GM18517 (cell line): ENCODE measurements at regions not wholly inside any gene's neighbourhood (a gene's known extent, or its start where the extent isn't known, plus 50 kb on each side); places are given as distances from the start of the nearest gene placed in this dataset.

Experiments used
- ATAC-seq: cut with Tn5 transposase; IDR thresholded peaks from one replicate; pipeline ENCODE4 v1.9.1; 2021; ENCODE audit warnings: mild to moderate bottlenecking, moderate library complexity; ENCODE audit not compliant: unreplicated experiment

DNA sequence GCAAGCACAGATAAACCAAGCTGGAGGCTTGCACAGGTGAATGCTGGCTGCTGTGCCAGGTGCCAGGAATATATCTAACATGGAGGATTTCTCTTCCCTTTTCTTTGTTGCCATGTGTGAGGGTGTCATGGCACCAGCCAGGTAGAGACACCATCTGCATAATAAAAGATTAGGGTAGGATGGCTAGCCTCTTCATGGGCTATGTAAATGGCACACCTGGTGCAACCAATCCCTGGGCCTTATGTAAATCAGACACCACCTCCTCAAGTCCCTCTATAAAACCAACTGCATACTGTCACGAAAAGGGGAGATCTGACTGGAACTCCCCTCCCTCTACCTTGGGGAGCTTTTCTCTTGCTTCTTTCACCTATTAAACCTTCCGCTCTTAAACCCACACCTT, 322.5 kb upstream of the POM121L12 start:
- ATAC-seq, result no peak

- no peak for ATAC-seq
Measured at GRCh38 chr7:52711951-52712350, 323.5 kb upstream of the POM121L12 start.

DNA sequence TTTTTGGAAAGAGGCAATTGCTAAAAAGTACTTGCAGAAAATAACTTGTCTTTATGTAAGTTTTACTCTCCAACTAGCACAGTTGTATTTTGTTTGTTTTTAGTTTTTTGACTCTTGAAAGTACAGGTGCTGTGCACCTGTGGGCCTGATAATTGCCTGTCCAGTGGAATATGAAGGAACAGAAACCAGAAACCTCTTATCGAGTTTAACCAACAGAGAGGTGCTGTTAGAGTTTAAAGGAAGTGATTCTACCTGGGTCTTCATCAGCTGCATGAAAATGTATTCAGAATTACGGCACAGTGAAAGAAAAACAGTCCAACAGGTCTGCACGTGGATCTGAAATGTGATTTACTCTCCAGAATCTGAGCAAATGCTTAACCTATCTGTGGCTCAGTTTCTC, 326.6 kb upstream of the POM121L12 start:
- no peak for ATAC-seq

GRCh38 chr7:52705768-52706167, 329.7 kb upstream of the POM121L12 start:
- ATAC-seq, result no peak

DNA sequence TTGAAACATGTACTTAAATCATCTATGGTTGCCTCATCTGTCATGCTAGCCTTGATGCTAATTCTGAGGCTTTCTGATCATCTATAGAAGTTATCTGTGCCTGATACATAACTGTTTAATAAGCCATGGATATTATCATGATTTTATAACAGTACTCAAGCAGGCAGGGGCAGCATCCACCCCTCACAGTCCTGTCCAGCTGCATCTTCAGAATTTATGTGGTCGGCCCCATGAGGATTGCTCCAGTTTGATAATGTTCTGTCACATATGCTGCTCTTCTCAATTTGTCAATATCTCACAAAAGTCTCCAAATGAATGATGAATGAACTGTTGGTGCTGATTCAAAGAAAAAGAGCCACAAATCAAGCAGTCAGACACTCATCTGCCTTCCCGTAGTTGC, 335.1 kb upstream of the POM121L12 start:
- ATAC-seq, result no peak

GRCh38 chr7:52695973-52696595, 339.3 kb upstream of the POM121L12 start:
- ATAC-seq, result no peak

DNA sequence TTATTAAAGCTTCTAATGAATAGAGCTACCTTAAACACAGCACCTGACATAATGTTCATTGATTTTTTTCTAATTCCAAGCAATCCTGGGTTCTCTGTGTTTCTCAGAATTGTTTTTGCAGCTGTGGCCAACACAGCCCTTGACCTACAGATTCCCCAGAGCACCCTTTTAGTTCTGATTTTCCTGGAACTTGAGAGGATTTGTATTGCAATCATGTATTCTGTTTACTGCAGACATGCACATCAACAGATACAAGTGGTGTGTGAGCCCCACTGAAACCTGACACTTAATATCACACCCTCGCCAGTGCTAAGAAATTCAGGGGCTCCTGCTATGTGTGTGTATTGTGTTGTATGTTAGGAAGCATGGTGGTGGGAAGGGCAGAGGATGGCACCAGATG, 344.2 kb upstream of the POM121L12 start:
- ATAC-seq, result no peak

DNA sequence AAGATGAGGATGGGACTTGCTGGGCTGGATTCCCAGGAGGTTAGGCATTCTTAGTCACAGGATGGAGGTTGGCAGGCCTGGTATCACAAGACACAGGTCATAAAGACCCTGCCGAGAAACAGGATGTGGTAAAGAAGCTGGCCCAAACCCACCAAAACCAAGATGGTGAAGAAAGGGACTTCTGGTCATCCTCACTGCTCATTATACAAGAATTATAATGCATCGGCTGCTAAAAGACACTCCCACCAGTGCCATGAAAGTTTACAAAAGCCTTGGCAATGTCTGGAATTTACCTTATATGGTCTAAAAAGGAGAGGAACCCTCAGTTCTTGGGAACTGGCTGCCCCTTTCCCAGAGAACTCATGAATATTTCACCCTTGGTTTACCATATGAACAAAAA, 345.5 kb upstream of the POM121L12 start:
- no peak for ATAC-seq

DNA sequence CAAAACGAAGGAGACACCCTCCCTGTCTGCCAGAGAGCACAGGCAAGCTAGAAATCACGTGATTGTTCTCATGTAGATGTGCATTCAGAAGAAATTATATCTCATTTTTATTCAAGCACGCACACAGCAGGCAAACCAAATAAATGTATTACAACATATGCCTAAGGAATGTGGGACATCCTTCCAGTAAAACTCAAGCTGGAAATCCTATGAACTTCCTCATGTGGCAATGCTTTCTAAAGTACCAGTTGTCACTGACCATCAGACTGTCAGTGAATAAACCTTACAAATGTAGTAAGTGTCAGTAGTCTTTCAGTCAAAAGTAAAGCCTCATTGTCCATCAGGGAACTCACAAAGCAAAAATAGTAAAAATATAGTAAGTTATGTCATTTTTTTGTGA, 350.1 kb upstream of the POM121L12 start:
- no peak for ATAC-seq

- no peak for ATAC-seq
Measured at GRCh38 chr7:52684388-52684787, 351.0 kb upstream of the POM121L12 start.

- no peak for ATAC-seq
Measured at GRCh38 chr7:52682993-52683392, 352.4 kb upstream of the POM121L12 start.

DNA sequence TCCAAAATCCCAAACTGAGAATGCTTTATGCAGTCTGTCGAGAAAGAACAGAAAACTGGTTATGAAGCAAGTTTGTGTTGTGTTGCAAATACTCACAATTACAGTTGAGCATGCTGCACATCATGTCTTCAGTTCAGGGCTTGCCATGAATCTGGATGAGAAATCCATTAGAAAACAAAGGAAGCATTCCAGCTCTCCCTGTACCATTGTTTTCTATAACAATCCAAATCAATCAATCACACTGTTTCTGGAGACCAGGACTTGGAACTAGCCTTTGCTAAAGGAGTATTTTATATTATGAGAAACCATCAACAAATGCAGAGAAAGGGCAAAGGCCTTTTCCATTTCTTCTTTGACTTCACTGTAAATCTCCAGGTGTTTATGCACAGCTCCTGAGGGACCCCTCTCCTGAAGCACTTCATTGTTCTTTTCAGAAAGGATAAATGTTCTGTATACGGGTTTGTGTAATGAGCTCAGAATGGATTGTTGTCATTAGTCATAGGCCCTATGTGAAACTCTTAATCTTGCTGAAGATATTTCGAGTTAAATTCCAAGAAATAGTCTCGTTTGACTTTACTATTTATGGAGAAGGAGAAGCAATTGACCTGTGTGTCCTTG, 364.7 kb upstream of the POM121L12 start:
- no peak for ATAC-seq

- no peak for ATAC-seq
Measured at GRCh38 chr7:52669031-52669430, 366.4 kb upstream of the POM121L12 start.

DNA sequence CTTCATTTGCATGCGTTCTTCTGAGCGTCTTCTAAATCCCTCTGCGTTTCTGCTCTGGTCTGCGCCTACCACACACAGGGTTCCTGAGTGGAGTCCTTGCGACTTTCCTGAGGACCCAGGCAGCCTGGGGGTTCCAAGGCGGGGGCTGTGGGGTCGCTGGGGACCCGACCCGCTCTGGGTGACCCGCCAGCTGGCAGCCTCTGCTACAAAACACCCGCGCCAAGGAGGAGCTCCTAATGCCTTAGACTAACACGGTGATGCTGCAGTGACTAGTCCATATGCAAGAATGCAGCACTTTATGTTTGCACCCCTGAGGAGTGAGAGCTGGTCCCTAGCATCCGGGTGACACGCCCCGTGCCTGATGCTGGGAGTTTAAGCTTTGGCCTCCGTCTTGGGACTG, 367.0 kb upstream of the POM121L12 start:
- ATAC-seq, result no peak

GRCh38 chr7:52659178-52659577, 376.3 kb upstream of the POM121L12 start:
- no peak for ATAC-seq

DNA sequence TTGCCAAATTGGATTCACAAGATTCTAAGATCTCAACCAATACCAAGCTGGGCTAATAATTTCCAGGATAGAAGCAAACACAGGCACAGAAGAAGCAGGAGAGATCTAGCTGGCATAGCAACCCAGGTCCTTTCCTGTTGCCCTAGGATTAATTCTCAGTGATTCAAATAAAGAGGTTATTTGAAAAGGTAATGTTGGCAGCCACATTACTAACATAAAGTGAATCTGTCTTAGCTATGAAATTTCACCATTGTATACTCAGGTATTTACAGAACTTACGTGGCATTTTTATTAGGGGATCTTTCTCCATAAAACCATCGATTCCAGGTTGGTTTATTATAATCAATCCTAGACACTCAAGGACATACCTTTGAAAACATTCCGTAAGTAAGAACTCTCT, 379.3 kb upstream of the POM121L12 start:
- ATAC-seq, result no peak

- no peak for ATAC-seq
Measured at GRCh38 chr7:52652621-52653020, 382.8 kb upstream of the POM121L12 start.

DNA sequence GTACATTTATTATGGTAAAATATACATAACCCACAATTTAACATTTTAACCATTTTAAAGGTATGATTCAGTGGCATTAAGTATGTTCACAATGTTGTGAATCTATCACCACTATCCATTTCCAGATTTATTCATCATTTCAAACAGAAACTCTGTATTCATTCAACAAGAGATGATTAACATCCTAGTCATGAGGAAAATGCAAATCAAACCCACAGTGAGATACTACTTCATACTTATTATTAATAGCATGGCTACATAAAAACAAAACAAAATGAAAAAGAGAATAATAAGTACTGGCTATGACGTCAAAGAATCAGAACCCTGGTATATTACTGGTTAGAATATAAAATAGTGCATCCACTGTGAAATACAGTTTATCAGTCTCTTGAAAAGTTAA, 386.6 kb upstream of the POM121L12 start:
- ATAC-seq, result no peak

DNA sequence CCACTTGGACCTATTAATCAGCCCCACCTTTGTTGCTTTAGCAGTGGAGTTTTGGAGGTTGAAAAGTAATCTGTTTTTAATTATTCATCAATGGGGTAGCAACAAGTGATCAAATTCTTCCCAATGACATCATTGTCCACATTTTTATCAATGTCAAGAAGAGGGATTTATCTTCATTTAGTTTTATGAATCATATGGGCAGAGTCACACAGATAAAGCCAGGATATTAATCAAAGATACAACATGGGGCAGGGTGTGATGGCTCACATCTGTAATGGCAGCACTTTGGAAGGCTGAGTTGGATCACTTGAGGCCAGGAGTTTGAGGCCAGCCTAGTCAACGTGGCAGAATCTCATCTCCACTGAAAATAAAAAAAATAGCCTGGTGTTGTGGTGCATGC, 388.4 kb upstream of the POM121L12 start:
- ATAC-seq, result no peak

DNA sequence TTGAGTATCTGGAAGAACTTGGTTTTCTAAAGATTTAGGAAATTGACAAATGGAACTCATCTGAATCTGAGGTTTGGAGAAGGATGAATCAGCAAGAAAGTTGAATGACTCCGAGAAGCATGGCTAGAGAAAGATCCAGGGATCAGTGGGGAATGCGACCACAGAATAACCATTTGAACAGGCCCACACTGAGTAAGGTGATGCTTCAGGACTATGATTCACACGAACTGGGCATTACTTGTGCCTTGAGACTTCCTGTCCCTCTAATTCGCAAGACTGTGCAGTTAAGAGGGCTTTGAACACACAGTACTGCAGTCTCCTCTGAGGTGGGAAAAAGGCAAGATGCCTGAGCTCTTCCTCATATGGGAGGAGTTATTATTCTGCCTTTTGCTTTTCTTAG, 395.5 kb upstream of the POM121L12 start:
- ATAC-seq, result no peak

DNA sequence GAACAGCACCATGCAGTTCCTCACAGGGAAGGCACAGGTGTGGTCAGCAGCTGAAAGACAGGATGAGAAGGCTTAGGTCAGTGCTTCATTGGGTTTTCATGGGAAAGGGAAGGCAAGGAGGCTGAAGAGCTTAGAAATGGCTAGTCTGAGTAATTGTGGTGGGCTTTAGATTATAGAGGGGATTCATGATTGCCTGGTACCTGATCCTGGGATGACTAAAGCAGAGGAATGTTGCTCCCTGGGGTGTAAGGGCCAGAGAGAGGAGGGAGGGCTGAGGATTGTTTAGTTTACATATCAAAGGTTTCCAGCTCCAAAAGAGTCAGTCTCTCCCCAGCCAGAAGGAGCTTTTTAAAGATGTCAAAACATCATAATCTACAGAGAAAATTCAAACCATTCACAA, 396.3 kb upstream of the POM121L12 start:
- no peak for ATAC-seq

GRCh38 chr7:52635021-52635420, 400.4 kb upstream of the POM121L12 start:
- ATAC-seq, result no peak

DNA sequence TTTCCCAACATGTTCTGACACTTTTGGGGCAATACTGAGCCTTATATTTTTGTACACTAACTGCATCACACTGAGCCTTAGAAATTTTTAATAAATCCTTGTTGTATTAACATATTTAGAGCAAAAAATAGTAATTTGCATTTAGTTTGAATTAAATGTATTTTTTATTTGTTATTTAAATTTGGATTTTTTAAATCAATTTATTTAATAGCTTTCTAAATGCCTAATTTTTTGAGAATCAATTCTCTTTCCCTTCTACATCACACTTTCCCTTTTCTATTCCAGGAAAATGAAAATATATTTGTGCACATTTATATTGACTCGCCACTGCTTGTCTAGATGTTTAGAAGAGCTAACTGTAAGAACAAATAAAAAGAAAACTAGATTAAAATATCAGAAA, 414.6 kb upstream of the POM121L12 start:
- ATAC-seq, result no peak
